HS-5 (cell line): ENCODE measurements at regions not wholly inside any gene's neighbourhood (a gene's known extent, or its start where the extent isn't known, plus 50 kb on each side); places are given as distances from the start of the nearest gene placed in this dataset.
A peak's percentile ranks its signal among the peaks of the same experiment; 100 is the strongest.

ENCODE experiments used
- DNase-seq: peaks from one replicate; pipeline ENCODE4 v3.0.0-alpha.2; 2012; ENCODE audit warnings: low read depth

DNA sequence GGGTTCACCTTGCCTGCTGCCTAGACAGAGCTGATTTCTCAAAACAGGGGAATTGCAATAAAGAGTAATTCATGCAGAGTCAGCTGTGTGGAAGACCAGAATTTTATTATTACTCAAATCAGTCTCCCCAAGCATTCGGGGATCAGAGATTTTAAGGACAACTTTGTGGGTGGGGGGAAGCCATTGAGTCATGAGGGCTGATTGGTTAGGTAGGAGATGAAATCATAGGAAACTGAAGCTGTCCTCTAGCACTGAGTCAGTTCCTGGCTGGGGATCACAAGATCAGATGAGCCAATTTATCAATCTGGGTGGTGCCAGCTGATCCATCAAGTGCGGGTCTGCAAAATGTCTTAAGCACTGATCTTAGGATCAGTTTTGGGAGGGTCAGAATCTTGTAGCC is 159.1 kb upstream of the MAP1B start:
- DNase-seq = no peak

DNA sequence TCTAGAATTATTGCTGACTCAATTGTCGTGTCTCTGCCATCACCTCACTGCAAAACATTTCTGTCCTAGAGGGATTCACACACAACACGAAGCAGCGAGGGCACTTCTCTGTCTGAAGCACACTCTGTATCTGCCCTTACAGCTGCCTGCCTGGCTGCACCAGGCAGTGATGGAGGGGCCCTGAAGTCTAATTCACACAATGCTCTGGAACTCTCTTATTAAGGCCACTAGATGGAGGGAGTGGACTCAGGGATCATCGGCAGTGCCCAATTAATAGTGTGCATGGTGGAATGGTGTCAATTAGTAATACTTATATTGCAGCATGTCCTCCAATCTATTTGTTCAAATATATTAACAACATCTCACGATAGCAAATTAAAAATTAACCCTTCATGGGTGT is 157.5 kb upstream of the MAP1B start:
- DNase-seq = no peak

DNA sequence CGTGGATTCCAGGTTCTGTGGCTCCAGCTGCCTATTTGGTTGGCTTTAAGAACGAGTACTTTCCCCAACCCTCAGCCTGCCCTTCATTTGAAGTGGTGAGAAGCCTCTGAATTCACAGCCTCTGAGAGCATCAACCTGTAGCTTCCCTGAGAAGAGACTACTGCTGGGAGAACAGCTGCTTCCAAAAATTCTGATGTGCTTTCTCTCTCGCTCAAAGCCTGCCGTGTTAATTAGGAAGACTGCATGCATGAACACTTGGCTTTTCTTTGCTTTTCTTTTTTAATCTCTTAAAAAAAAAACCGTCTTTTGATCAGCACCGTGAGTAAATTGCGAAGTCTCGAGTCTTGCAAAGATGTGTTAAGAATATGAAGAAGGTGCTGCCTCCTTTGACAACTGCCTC is 153.4 kb upstream of the MAP1B start:
- DNase-seq = no peak

DNA sequence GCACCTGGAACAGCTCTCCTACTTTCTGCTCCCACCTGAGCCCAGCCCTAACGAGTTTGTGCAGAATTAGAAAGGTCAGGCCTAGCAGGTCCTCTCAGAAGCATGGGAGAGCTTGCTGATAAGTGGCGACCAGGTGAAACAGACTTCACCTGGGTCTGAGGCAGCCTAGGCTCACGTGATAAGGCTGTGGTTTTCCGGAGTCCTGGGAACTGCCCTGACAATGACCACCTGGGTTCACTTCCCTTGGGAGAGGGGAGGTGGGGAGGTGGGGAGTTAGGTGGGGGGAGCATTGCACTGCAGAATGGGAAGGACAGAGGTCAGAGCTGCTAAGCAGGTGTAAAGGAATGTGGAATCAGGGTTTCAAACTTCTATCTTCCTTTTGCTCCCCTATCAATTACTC is 152.9 kb upstream of the MAP1B start:
- DNase-seq = no peak

DNA sequence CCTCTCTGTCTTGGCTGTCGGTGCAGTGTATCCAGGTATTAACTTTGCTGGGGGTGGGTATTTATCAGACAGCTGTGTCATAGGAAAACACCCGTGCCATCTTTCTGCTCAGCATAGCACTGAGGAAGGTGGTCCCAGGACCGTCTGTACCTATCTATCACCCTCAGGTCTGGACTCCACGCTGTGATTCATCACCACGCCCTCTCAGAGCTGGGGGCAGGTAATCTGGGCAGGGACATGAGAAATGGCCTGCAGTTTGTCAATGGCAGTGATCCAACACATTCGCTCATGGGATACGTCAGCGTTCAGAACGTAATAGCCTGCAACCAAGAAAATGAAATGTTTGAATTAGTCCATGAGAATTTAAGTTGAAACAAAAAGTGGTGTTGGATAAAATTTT is 151.6 kb upstream of the MAP1B start:
- no peak for DNase-seq

DNA sequence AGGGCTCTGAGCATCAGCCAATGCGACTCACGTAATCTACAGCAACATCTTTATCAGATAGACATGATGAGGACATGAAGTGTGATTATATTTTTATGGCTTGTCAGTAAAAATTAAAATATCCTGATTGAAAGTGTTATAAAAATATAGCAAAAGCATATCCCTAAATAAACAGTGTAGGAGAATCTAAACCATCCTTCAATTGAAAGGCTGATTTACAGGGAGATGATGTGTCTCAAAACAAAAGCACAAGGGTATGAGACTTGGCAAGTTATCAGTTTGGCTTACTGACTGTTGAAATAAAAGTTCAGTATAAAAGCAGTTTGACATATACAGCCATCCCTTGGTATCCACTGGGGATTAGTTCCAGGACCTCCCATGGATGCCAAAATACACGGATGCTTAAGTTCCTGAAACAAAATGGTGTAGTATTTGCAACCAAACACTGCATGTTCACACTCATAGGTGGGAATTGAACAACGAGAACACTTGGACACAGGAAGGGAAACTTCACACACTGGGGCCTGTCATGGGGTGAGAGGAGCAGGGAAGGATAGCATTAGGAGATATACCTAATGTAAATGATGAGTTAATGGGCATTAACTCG is 149.9 kb upstream of the MAP1B start:
- no peak for DNase-seq

DNA sequence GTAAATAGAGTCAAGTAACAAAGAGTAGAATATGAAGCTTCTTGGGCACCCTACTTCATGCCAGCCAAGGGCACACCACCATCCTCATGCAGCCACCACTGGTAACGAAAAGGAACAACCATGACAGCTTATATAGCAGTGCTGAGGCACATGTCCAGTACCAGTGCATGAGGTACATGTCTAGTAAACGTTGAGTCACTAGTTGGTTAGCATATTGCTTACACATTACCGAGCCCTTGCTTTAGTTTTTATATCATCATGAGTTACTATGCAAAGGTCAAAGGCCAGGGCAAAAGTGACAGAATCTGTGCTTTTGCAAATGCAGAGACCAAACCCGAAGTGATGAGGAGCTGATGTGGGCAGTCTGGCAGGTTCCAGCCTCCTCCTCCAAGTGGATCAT is 147.1 kb upstream of the MAP1B start:
- peak; percentile 4 for DNase-seq

DNA sequence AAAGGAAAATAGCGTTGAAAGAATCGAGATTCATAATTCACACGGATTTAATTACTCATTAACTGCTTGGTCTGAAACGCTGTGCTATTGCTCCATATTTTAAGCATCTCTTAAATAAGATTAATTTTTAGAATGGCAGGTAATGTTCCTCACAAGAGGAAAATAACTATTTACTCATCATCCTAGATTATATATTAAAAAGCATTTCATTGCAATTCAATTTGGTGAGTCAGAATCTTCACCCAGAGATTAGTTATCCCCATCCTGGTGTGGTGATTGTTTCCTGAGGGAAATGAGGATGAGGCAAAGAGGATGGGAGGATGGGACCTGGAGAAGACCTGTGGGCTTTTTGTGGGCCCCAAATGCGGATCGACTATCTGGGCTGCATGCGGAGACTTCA is 145.5 kb upstream of the MAP1B start:
- DNase-seq = no peak

DNA sequence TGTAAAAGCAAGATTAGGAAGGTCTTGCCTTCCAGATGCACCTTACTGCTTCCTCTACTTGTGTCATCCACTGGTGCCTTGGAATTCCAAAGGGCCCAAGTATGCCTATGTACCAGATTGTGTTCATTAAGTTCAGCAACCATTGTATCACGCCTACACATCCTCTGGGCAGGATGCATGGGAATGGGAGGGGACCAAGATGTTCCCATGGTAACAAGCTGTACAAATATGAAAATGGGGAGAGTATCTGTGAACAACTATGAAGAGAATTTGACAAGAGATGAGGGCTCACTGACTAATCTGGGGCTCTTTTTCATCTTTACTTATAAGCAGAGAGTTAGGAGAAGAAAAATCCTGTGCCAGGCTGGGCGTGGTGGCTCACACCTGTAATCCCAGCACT is 137.8 kb upstream of the MAP1B start:
- peak; percentile 6 for DNase-seq

DNA sequence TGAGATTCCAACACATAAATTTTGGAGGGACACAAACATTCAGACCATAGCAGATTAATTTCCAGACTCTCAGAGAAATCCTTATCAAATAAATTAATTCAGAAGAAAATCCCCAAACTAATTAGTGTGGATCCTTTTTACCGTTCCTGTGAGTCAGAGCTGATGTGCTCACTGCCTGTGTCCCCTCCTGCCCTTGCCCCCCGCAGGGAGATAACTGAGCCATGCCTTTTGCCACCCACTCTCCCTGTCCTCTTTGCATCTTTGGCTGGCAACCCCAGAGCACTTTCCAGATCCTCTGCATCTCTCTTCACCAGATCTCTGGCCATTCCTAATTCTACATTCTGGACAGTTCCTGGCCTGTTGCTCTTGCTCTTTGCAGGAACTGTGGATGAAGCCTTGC is 135.4 kb upstream of the MAP1B start:
- DNase-seq = no peak

DNA sequence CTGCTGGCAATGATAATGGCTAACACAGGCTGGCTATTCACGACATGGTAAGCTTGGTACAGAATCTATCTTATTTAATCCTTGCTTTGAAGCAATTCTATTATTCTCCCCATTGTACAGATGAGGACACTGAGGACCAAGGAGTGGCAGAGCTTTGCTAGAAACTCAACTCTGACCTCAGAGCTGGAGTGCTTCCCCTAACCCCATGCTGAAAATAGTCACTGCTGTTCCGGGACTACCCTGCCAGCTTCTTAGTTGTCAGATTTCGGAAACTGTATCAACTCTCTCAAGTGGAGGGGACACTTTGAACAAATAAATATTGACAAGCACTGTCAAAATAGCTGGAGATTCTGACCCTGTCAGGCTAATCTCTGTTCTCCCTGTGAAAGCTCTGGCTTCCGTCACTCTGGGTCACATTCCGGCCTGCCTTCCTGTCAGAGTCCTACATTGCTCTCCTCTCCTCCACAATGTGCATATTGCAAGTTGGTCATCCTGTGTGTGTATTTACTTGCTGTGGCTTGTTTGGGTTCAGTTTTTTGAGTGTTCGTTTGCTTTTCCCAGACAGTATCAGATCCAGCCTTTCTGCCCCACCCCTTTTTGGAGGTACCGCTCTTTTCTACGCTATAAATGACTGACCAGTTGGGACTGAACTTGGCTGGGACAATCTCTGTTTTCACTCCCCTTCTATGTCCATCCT is 134.3 kb upstream of the MAP1B start:
- no peak for DNase-seq

DNA sequence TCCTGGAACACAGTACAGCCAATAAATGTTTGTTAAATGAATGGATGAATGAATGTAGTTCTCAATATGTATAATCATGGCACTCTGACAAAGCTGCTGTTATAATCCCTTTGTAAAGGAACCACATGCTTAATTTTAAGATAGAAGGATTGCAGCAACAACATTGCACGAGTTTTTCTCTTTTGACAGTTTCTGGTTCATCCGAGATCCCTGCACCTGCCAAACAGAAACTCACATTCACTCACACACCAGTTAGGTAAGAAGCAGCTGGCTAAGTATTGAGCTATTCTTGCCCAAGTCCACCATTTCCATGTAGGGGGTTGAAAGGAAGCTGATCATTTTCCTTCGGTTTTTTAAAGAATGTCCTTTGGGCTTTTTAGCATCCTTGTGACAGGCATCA is 133.7 kb upstream of the MAP1B start:
- no peak for DNase-seq

DNA sequence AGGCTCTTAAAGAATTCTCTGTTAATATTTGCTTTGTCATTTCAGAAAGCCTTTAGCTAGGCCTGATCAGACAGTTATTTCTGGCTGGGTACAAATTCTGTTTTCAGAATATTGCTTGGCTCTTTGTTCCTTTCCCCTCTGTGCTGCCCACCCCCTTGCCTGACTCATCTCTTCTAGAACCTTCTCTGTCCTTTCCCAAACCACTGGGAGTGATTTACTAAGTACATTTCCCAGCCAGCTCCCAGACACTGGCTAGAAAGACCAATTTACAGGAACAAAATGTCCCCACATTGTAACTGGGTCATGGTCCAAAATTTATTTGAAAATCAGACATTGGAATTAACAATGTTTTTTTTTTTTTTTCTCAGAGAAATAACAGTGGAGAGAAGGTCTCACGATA is 133.1 kb upstream of the MAP1B start:
- no peak for DNase-seq

DNA sequence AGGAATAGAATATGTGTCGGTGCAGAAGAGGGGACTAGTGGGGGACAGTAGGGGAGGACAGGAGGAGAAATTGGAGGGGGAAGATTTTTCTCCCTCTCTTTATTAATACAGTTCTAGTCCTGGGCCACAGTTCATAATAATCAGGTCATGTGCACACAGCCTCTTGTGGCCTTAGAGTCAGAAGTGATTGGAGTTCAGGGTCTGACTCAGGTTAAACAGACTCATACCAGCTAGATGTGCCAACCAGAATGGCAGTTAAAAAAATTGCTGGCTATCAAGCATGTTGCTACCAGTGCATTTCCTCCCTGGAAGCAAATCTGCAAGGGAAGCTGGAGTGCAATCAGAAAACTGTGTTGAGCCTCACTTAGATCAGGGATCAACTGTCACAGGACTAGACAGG is 132.7 kb upstream of the MAP1B start:
- peak; percentile 10 for DNase-seq

DNA sequence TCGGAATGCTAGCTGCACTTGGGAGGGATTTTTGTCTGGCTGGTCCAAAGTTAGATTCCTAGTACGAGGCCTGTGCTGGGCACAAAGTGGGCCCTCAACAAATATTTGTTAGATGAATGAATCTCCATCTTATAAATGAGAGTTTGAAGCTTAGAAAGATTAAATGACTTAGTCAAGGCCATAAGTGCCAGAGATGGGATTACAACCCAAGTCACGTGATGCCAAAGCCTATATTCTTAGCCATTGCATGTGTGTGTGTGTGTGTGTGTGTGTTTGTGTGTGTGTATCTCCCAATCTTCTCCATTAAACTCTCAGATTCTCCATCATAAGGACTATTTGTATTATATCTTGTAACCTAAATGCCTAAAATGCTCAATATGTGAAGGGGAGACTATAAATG is 130.8 kb upstream of the MAP1B start:
- no peak for DNase-seq

DNA sequence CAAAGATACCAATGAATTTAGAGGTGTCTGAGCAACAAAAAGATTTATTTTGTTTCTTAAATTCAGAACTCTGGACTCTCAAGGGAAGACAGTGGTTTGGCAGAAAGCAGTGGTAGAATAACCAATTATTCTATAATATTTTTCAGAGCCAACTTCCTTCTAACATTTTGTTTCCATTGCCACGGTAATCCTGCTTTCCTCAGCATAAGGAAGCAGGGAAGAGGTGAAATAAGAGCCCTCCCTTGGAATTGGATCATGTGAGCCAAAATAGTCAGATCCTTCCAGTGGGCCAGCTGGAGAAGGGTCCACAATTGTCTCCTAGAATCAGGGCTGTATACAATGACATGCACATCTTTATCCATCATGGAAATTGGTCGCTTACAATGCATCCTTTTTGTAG is 130.0 kb upstream of the MAP1B start:
- no peak for DNase-seq

DNA sequence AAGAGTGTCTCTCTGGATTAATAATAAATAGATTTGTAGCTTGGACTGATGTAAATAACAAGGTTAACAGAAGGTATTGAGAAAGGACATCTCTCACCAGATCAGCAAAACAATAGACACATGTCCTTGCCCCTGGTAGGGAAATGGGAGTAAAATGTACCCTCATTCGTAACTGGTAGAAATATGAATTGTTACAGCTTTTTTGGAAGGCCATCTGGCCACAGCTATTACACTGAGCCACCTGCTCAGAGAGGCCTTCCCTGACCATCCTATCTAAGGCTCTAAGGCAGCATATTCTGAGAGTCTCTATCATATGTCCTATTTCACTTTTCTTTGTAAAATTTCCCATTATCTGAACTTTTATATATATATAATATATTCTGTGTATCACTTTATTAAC is 129.1 kb upstream of the MAP1B start:
- no peak for DNase-seq

DNA sequence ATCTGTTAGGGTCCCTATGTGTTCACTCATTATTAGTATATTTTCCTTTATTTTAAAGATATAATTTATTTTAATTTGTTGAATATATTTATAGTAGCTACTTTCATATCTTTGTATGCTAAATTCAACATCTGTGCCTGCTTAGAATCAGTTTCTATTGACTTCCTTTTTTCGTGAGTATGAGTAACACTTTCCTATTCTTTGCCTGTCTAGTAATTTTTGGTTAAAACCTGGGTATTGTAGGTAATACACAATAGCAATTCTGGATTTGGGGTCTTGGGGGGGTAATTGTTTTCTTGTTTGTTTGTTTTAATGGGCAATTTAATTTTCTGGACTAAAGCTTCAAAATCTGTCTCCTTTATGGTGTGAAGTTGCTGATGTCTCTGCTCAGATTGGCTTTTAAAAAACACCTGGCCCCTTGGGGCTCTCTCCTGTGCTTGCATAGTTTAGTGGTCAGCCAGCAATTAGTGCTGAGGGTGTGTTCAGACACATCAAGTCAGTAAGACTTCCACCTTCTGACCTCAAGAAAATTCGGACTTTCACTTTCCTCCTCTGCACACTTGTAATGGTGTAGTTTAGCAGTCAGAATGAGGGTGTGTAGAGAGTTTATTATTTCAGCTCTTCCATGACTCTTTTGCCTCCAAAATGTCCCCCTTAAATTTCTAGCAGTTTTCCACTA is 124.4 kb upstream of the MAP1B start:
- DNase-seq = no peak

DNA sequence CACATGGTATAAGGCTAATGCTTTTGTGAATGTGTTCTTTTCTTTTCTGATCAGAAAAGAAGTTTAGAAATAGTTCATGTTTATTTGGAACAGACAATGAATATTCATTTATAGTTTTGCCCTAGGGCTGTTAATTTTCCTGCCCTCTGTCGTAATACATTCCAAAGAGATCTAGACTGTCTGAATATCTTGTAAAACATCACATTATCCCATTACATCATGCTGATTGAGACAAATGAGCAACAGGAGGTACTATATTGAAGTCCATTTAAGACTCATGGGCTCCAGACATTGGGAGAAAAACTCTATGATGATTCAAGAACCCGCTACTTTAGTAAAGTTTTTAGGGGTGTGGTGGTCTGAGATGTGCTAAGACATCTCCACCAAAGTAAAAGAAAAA is 121.2 kb upstream of the MAP1B start:
- no peak for DNase-seq

DNA sequence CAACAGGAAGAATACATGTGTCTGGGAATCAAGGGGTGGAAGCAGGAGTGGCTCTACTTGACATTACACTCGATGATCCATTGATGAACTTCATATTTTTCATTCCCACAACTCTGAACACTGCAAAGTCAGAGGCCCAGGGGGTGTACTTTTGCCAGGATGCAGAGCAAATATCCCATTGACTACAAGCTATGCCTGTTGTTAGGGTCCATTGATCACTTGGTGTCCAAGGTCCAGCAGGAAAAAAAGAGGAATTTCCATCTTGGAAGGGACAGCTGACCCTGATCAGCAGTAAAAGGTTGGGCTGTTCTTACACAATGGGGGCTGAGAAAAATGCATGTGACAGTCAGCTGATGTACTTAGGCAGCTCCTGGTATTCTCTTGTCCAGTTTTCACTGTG is 118.5 kb upstream of the MAP1B start:
- no peak for DNase-seq

DNA sequence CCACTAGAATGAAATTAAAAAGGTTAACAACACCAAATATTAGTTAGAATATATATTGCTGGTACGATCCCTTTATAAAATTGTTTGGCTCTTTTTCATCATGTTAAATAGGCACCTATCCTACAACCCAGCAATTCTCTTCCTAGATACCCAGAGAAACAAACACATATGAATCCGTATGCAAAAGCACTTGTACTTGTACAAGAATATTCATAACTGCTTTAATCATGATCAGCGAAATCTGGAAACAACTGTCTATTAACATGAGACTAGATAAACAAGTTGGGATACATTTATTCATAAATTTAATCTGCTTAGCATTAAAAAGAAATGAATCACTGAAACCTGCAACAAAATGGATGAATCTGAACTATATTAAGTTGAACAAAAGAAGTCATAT is 113.7 kb upstream of the MAP1B start:
- DNase-seq = no peak

DNA sequence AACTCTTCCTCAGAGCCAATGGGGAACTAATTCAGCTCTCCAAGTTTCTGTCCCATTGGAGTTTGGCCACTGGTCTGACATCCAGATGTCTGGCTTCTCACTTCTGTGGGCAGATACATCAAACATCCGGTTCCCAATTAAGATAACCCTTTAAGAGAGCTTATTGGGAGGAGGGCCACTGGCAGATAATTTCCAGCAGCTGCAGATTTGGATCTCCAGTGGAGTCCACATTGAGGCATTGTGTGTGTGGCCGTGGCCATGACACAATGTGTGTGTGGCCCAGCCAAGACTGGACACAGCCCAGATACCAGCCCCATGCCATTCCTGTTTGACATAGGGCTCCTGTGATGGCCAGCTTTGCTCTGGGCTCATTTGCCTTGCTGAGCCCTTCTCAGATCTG is 110.5 kb upstream of the MAP1B start:
- no peak for DNase-seq

DNA sequence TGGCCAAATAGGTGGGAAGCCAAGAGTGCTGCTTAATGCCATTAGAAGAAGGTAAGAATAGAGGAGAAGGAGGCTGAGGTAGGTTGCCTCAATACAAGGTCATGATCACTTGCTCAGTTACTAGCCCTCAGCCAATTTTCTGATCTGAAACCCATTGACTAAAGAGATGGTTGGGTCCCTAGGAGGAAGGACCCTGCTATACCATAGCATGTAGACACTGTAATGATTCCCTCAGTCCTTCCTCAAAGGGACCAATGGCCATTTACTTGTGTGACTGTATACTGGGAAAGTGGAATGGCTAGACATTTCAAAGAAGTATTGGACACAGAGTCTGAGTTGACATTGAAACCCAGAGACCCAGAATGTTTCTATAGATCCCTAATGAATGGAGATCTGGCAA is 108.5 kb upstream of the MAP1B start:
- DNase-seq = no peak

DNA sequence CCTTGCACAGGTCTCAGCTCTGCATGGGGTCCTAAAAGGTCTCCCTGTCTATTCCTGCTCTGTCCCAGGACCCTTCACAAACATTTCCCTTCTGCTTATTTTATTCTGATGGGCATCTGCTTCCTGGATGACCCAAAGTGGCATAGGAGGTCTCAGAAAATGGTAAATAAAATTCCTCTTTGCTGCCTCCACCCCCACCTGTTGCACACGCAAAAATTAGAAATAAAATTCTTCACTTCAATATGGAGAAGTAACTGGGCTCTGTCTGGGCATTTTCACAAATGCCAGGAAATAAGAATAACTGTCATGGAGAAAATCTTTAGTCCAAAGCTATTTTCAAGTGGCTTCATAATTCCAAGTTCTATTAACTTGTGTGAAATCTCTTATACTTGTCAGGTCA is 106.6 kb upstream of the MAP1B start:
- DNase-seq = no peak
